ENCODE measurements at regions not wholly inside any gene's neighbourhood (a gene's known extent, or its start where the extent isn't known, plus 50 kb on each side); places are given as distances from the start of the nearest gene placed in this dataset.
"Not testable (repeated sequence)": the region's sequence is repeated elsewhere in the genome, so short reads cannot be mapped to it uniquely, and the experiment has no call there.

- peak; percentile 58 for DNase-seq (ENCODE audit: low spot score)
Observed at GRCh38 chr5:38148021-38148625, 110.2 kb upstream of the EGFLAM start.

GRCh38 chr5:38143384-38143783, 115.0 kb upstream of the EGFLAM start:
- DNase-seq (ENCODE audit: low spot score), result no peak

GRCh38 chr5:38141665-38142064, 116.7 kb upstream of the EGFLAM start:
- no peak for DNase-seq (ENCODE audit: low spot score)

GRCh38 chr5:38138574-38138973, 119.8 kb upstream of the EGFLAM start:
- no peak for DNase-seq (ENCODE audit: low spot score)

GRCh38 chr5:38135486-38136039, 122.8 kb upstream of the EGFLAM start:
- DNase-seq (ENCODE audit: low spot score), result no peak

- DNase-seq (ENCODE audit: low spot score), result no peak
Observed at GRCh38 chr5:38134810-38135209, 123.5 kb upstream of the EGFLAM start.

- not testable (repeated sequence) for DNase-seq (ENCODE audit: low spot score)
Observed at GRCh38 chr5:38134294-38134693, 124.1 kb upstream of the EGFLAM start.

GRCh38 chr5:38131686-38132085, 126.7 kb upstream of the EGFLAM start:
- no peak for DNase-seq (ENCODE audit: low spot score)

- no peak for DNase-seq (ENCODE audit: low spot score)
Observed at GRCh38 chr5:38124321-38124720, 134.0 kb upstream of the EGFLAM start.

- DNase-seq (ENCODE audit: low spot score), result no peak
Observed at GRCh38 chr5:38121420-38121819, 136.9 kb upstream of the EGFLAM start.

GRCh38 chr5:38119836-38120235, 138.5 kb upstream of the EGFLAM start:
- DNase-seq (ENCODE audit: low spot score), result no peak

- no peak for DNase-seq (ENCODE audit: low spot score)
Observed at GRCh38 chr5:38117784-38118479, 140.4 kb upstream of the EGFLAM start.

GRCh38 chr5:38115318-38115827, 143.0 kb upstream of the EGFLAM start:
- DNase-seq (ENCODE audit: low spot score), result no peak

GRCh38 chr5:38113880-38114279, 144.5 kb upstream of the EGFLAM start:
- DNase-seq (ENCODE audit: low spot score), result no peak

GRCh38 chr5:38113456-38113855, 144.9 kb upstream of the EGFLAM start:
- DNase-seq (ENCODE audit: low spot score), result no peak

- no peak for DNase-seq (ENCODE audit: low spot score)
Observed at GRCh38 chr5:38112938-38113337, 145.4 kb upstream of the EGFLAM start.

GRCh38 chr5:38110130-38110529, 148.2 kb upstream of the EGFLAM start:
- no peak for DNase-seq (ENCODE audit: low spot score)

GRCh38 chr5:38107096-38107495, 151.3 kb upstream of the EGFLAM start:
- DNase-seq (ENCODE audit: low spot score), result no peak

- no peak for DNase-seq (ENCODE audit: low spot score)
Observed at GRCh38 chr5:38105801-38106200, 152.6 kb upstream of the EGFLAM start.

- no peak for DNase-seq (ENCODE audit: low spot score)
Observed at GRCh38 chr5:38105231-38105570, 153.2 kb upstream of the EGFLAM start.

- DNase-seq (ENCODE audit: low spot score), result peak; percentile 19
Observed at GRCh38 chr5:38104497-38105230, 153.7 kb upstream of the EGFLAM start.

GRCh38 chr5:38101897-38102296, 156.5 kb upstream of the EGFLAM start:
- DNase-seq (ENCODE audit: low spot score), result no peak

Measured in HuH-7 (cell line).